ENCODE measurements at regions not wholly inside any gene's neighbourhood (a gene's known extent, or its start where the extent isn't known, plus 50 kb on each side); places are given as distances from the start of the nearest gene placed in this dataset.

DNA sequence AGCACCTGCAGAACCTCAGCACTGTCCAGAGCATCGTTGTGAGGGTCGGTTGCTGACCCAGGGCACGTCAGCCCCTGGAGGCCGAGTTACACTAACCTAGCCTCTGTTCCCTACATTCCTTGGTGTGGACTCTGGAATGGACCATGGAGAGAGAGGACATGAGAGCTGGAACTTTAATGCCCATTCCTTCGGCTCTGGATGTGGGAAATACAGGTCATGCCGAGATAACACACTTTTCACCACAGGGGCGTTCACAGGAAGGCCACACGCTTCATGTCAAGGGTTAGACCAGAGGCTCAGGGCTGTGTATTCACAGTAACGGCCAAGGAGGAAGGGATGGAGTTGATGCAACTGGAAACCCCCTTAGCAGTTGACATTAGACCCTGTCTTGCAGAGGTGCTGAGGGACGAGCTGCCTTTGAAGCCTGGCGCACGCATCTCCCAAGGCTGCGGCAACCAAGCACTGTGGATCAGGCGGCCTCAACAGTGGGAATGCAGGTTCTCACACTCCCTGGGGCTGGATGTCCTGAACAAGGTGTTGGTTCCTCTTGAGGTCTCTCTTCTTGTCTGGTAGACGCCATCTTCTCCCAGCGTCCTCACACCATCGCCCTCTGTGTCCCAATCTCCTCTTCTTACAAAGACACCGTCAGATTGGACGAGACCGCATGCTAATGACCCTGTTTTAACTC is 245.2 kb downstream of the KLF6 start:
- no peak for DNase-seq (ENCODE audit: low spot score)

GRCh38 chr10:3538656-3539531 is 246.1 kb downstream of the KLF6 start:
- no peak for DNase-seq (ENCODE audit: low spot score)

GRCh38 chr10:3538291-3538655 is 246.7 kb downstream of the KLF6 start:
- DNase-seq (ENCODE audit: low spot score): no peak

- DNase-seq (ENCODE audit: low spot score): no peak
Observed at GRCh38 chr10:3537518-3537917, 247.5 kb downstream of the KLF6 start.

- no peak for DNase-seq (ENCODE audit: low spot score)
Observed at GRCh38 chr10:3535001-3535400, 250.0 kb downstream of the KLF6 start.

DNA sequence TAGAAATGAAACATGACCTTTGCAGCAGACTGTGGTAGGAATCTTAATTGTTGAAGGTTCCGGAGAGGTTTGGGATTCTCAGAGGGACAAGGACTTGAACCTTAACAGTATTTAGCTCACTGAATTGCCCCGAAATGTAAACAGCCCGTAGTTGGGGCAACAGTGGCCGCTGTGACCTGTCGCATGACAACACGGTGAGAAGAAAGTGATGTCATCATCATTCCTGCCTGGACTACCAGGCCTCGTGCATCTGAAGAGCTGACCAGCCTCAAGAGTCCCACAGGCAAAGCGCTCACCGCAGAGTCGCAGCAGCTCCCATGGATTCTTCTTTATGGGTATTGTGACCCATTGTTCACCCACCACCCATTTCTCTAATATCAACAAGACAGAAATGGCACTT is 250.6 kb downstream of the KLF6 start:
- no peak for DNase-seq (ENCODE audit: low spot score)

DNA sequence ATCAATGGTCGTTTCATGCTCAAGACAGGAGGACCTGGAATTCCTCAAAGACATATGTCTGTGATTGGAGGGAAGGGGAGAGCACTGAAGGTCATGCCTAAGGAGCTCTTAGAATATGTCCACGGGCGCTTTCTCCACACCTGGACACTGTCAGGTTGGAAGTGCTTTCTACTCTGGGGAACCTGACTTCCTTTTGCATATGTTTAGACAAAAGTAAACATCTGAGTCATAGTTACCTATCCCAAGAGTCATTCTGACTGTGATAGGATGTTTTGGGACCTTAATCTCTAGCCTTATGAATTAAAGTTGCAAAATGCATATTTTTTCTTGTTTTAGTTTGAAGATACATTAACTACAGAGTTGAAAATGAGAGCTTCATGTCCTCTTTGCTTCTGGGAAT is 251.7 kb downstream of the KLF6 start:
- DNase-seq (ENCODE audit: low spot score): no peak

- DNase-seq (ENCODE audit: low spot score): no peak
Observed at GRCh38 chr10:3532644-3533043, 252.4 kb downstream of the KLF6 start.

- DNase-seq (ENCODE audit: low spot score): no peak
Observed at GRCh38 chr10:3531670-3532069, 253.3 kb downstream of the KLF6 start.

DNA sequence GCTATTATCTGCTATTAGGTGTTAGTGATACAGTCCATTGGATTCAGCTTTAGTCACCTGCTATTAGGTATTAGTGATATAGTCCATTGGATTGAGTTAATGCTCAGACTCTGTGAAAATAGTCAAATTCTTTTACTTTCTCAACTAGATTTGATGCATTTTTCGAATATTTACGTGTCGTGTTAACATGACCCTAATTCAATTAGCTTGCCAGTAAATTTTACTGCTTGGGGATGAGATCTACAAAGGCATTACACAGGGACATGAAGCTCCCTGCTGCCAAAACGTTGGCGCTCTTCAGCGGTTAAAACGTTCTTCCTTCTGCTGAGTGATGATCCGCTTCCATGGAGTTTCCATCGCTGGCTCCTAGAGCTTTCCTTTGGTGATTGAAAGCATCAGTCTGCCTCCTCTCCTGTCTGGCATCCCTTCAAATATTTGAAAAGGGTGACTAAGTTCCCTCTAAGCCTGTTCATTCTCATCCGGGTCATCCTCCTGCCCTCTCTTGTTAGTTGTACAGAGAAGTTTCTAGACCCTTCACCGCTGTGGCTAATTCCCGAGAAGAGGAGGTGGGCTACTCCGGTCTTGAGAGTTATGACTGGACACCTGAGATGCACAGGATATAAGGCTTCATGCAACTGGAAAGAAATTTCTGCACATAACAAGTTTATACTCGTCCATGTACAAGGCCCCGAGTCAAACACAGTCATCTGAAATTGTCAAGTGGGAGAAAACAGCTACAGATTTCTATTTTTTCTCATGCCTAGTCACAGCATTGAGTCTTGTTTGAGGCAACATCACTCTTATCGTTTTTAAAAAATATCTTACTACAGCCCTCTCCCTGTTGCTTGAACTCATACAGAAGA is 254.0 kb downstream of the KLF6 start:
- DNase-seq (ENCODE audit: low spot score): no peak

- no peak for DNase-seq (ENCODE audit: low spot score)
Observed at GRCh38 chr10:3530346-3530745, 254.7 kb downstream of the KLF6 start.

- DNase-seq (ENCODE audit: low spot score): no peak
Observed at GRCh38 chr10:3529691-3530090, 255.3 kb downstream of the KLF6 start.

- no peak for DNase-seq (ENCODE audit: low spot score)
Observed at GRCh38 chr10:3528823-3529403, 256.1 kb downstream of the KLF6 start.

- DNase-seq (ENCODE audit: low spot score): no peak
Observed at GRCh38 chr10:3528271-3528670, 256.7 kb downstream of the KLF6 start.

DNA sequence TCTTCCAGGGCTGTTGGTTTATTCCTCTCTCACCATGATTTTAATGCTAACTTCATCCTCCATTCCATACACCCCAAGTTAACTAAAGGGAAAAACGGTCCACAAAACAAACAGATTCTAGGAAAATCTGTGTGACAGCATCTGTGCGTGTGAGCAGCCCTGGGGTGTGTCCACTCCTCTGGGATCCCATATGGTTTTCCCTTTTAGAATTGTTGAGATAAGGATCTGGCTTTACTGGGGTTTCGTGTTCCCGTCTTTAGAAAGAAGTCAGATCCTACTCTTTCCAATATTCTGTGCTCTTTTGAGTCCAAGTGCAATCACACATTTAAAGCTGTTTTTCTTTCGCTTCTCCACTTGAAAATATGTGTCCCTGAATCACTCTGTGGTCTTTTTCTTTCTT is 257.1 kb downstream of the KLF6 start:
- no peak for DNase-seq (ENCODE audit: low spot score)

- no peak for DNase-seq (ENCODE audit: low spot score)
Observed at GRCh38 chr10:3526727-3527501, 258.1 kb downstream of the KLF6 start.

GRCh38 chr10:3525832-3526449 is 259.1 kb downstream of the KLF6 start:
- DNase-seq (ENCODE audit: low spot score): no peak

GRCh38 chr10:3524086-3524960 is 260.7 kb downstream of the KLF6 start:
- no peak for DNase-seq (ENCODE audit: low spot score)

GRCh38 chr10:3523309-3524050 is 261.5 kb downstream of the KLF6 start:
- DNase-seq (ENCODE audit: low spot score): no peak

Data from D341Med (cell line).